Right atrium auricular region (tissue), 2 donors: ENCODE measurements at regions not wholly inside any gene's neighbourhood (a gene's known extent, or its start where the extent isn't known, plus 50 kb on each side); places are given as distances from the start of the nearest gene placed in this dataset.
A peak's percentile ranks its signal among the peaks of the same experiment; 100 is the strongest.

Experiments used
- DNase-seq: peaks from one replicate; pipeline ENCODE4 v3.0.0-alpha.2; 2019; ENCODE audit warnings: low spot score
- H3K27ac ChIP-seq, 2 donors: fragments of 200-600 bp; sonication (generic); 1 replicate in 1 of 2; 2 replicates in 1 of 2; pipeline ENCODE4 v1.5.1; 2016 to 2019
- H3K27me3 ChIP-seq, 2 donors: fragments of 200-600 bp; sonication (generic); one replicate each; pipeline versions ENCODE4 v1.5.1 to v1.6.0; 2017 to 2019
- H3K36me3 ChIP-seq: fragments of 200-600 bp; sonication (generic); one replicate; pipeline ENCODE4 v1.5.1; 2016
- H3K4me1 ChIP-seq, 2 donors: fragments of 200-600 bp; sonication (generic); one replicate each; pipeline versions ENCODE4 v1.5.1 to v1.6.0; 2017 to 2019
- H3K4me3 ChIP-seq, 2 donors: fragments of 200-600 bp; sonication (generic); 1 replicate in 1 of 2; 2 replicates in 1 of 2; pipeline ENCODE4 v1.5.1; 2017 to 2019; ENCODE audit warnings: mild to moderate bottlenecking in 1 of 2, moderate library complexity in 1 of 2
- H3K9me3 ChIP-seq, 2 donors: fragments of 200-600 bp; sonication (generic); one replicate each; pipeline ENCODE4 v1.5.1; 2019
- TF ChIP-seq, protein P1 (sequence below), 2 donors: fragments of 200-600 bp; sonication (generic); IDR thresholded peaks; one replicate each; pipeline ENCODE4 v1.5.1; 2019; ENCODE audit warnings: antibody characterized with exemption in 2 of 2

DNA sequence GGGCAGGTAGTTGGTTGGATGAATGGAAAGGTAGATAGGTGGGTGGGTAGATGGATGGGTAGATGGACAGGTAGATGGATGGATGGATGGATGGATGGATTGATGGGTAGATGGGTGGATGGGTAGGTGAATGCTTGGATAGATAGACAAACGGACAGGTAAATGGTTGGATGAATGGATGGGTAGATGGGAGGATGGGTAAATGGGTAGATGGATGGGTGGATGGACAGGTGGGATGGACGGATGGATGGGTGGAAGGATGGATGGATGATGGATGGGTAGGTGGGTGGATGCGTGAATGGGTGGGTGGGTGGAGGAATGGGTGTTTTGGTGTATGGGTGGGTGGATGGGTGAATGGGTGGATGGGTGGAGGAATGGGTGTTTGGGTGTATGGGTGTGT lies 50.1 kb upstream of the ASAP2 start:
- DNase-seq, result no peak
- Histone ChIP-seq H3K4me3 (no peak overlapping the region), H3K27me3 (no peaks in the 10 kb centered on the region), H3K27ac (no peak overlapping the region), H3K4me1 (peaks cover 0 to 8% of the 10 kb centered on the region in 2 donors), H3K9me3 (no peaks in the 10 kb centered on the region), H3K36me3 (no peaks in the 10 kb centered on the region)
- TF ChIP-seq, protein P1, sequence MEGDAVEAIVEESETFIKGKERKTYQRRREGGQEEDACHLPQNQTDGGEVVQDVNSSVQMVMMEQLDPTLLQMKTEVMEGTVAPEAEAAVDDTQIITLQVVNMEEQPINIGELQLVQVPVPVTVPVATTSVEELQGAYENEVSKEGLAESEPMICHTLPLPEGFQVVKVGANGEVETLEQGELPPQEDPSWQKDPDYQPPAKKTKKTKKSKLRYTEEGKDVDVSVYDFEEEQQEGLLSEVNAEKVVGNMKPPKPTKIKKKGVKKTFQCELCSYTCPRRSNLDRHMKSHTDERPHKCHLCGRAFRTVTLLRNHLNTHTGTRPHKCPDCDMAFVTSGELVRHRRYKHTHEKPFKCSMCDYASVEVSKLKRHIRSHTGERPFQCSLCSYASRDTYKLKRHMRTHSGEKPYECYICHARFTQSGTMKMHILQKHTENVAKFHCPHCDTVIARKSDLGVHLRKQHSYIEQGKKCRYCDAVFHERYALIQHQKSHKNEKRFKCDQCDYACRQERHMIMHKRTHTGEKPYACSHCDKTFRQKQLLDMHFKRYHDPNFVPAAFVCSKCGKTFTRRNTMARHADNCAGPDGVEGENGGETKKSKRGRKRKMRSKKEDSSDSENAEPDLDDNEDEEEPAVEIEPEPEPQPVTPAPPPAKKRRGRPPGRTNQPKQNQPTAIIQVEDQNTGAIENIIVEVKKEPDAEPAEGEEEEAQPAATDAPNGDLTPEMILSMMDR (IDR thresholded peaks at IDR 0.05), result no peak

DNA sequence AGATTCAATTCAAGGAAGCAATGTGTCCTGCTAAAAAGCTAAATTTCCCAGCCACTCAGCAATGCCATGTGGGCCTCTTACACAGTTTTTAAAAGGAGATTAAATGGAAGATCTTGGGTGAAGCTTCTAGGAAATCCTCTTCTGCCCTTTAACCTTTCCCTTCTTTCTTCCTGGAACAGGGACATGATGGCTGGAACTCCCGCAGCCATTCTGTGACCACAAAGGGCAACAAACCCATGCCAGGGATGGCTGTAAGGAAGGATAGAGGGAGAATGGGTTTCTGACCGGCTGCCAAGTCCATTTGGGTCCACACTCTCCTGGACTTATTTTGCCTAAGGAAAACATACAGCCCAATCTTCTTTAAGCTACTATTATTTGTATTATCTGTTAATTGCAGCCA lies 52.6 kb upstream of the ASAP2 start:
- H3K9me3 ChIP-seq, result no peaks in the 10 kb centered on the region
- TF ChIP-seq, protein P1 (IDR thresholded peaks at IDR 0.05), result no peak
- H3K4me3 ChIP-seq, result no peak overlapping the region
- no peaks in the 10 kb centered on the region for H3K27me3 ChIP-seq
- no peak overlapping the region for H3K27ac ChIP-seq
- H3K4me1 ChIP-seq, result peaks cover 0 to 8% of the 10 kb centered on the region in 2 donors
- no peak for DNase-seq
- H3K36me3 ChIP-seq, result no peaks in the 10 kb centered on the region

DNA sequence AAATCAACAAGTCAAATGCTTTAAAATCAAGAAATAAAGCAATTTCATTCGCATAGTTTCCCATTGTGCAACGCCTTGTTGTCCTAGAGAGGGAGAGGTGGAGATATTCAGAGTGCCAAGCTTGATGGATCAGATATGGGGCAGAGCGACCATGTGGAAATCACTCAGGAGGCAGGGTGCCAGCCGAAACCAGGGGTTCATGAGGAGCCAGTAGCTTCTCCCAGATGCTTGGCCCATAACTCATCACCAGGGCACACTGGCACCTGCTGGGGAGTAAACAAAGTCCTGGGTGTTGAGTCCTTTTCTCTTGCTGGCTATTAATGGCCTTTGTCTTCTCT lies 53.0 kb upstream of the ASAP2 start:
- H3K9me3 ChIP-seq, result no peaks in the 10 kb centered on the region
- H3K4me3 ChIP-seq, result no peak overlapping the region
- H3K36me3 ChIP-seq, result no peaks in the 10 kb centered on the region
- peaks cover 0 to 8% of the 10 kb centered on the region in 2 donors for H3K4me1 ChIP-seq
- H3K27me3 ChIP-seq, result no peaks in the 10 kb centered on the region
- TF ChIP-seq, protein P1 (IDR thresholded peaks at IDR 0.05), result no peak
- peak overlapping the region in 1 of 2 donors; percentile 21 for H3K27ac ChIP-seq
- DNase-seq, result no peak

DNA sequence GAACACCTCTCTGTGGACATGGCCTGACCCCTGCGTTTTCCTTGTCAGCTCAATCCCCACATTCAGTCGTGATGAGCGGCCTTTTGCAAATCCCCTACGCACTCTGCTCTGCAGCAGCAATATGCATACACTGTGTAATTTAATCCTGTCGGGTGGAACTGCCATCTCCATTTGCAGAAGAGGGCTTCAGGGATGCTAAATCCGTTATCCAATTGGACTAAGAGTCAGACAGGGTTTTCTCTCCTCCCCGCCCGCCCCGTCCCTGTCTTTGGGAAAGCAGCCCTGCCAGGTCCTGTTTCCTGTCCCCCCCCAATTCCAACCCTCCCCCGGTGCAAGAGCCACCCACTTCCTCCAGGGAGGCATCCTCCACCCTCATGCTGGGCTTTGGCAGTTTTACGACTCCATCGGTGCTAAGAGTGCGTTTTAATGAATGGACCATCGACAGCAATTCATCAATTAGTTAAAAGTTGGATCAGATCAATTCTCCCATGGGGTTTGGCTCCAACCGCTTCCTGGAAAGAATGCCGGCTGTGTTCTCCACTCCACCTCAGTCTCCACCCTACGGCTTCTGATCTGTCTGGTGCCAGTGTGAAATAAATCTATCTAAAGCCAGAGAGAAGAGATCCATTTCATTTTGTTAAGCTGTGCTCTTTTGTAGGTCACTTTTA lies 53.5 kb upstream of the ASAP2 start:
- DNase-seq, result no peak
- H3K4me3 ChIP-seq, result no peak overlapping the region
- H3K9me3 ChIP-seq, result no peaks in the 10 kb centered on the region
- H3K4me1 ChIP-seq, result peaks cover 0 to 8% of the 10 kb centered on the region in 2 donors
- H3K27ac ChIP-seq, result peak overlapping the region in 1 of 2 donors; percentile 21
- H3K36me3 ChIP-seq, result no peaks in the 10 kb centered on the region
- TF ChIP-seq, protein P1 (IDR thresholded peaks at IDR 0.05), result no peak
- no peaks in the 10 kb centered on the region for H3K27me3 ChIP-seq

DNA sequence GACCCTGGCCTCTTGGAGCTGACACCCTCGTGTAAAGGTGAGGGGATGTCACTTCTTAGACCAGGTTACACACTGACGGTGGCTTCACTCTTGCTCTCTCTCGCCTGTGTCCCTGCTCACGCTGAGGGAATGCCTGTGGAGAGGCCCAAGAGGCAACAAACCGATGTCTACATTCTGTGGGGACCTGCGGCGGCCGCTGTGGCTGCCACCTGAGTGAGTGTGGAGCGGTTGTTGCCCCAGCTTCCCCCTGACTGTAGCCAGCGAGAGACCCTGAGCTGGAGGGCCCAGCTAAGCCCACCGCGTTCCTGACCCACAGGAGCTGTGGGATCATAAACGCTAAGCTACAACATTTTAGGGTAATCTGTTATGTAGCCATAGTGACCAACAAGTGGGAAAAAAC lies 55.7 kb upstream of the ASAP2 start:
- DNase-seq, result no peak
- H3K9me3 ChIP-seq, result no peaks in the 10 kb centered on the region
- peaks cover 0 to 8% of the 10 kb centered on the region in 2 donors for H3K4me1 ChIP-seq
- no peaks in the 10 kb centered on the region for H3K27me3 ChIP-seq
- H3K4me3 ChIP-seq, result no peak overlapping the region
- H3K27ac ChIP-seq, result no peak overlapping the region
- TF ChIP-seq, protein P1 (IDR thresholded peaks at IDR 0.05), result no peak
- no peaks in the 10 kb centered on the region for H3K36me3 ChIP-seq

DNA sequence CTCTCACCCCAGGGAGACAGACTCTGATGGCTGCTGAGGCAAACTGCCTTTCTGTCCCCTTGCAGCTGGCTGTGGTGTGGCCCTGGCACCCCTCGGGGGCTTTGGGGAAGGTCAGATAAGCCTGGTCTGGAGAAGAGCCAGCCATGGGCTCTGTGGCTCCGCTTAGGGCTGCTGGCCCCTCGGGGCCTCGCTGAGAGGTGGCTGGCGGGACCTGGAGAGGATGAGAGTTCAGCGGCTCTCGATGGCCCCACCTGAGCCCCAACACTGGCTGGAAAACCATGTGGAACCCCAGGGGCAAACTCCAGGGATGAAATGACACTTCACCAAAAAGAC lies 56.1 kb upstream of the ASAP2 start:
- Histone ChIP-seq H3K27ac (no peak overlapping the region), H3K9me3 (no peaks in the 10 kb centered on the region), H3K36me3 (no peaks in the 10 kb centered on the region), H3K4me1 (peaks cover 0 to 8% of the 10 kb centered on the region in 2 donors), H3K4me3 (no peak overlapping the region), H3K27me3 (no peaks in the 10 kb centered on the region)
- TF ChIP-seq, protein P1 (IDR thresholded peaks at IDR 0.05), result no peak
- DNase-seq, result no peak
